Bronchial epithelial cell (primary cell): ENCODE measurements at regions not wholly inside any gene's neighbourhood (a gene's known extent, or its start where the extent isn't known, plus 50 kb on each side); places are given as distances from the start of the nearest gene placed in this dataset.

ENCODE experiments used
- DNase-seq: peaks from one replicate; pipeline ENCODE4 v3.0.0-alpha.2; 2010; ENCODE audit warnings: low read depth
- FAIRE-seq: peaks from 2 replicates; lab custom pipeline; 2011; peaks lifted over from hg19 to GRCh38; lab: Jason Lieb, UNC
- H3K27me3 ChIP-seq: 2 replicates; pipeline ENCODE4 v1.5.1; 2011; ENCODE audit warnings: low read length; ENCODE audit not compliant: control insufficient read depth, insufficient read depth
- H3K36me3 ChIP-seq: 2 replicates; pipeline ENCODE4 v1.5.1; 2011; ENCODE audit warnings: low read length; ENCODE audit not compliant: control insufficient read depth, insufficient read depth
- H3K4me3 ChIP-seq: 2 replicates; pipeline ENCODE4 v1.5.1; 2011; ENCODE audit warnings: mild to moderate bottlenecking, low read depth, low read length, control low read depth
- CTCF ChIP-seq: IDR thresholded peaks from 2 replicates; pipeline ENCODE4 v1.5.1; 2011; ENCODE audit warnings: mild to moderate bottlenecking, moderate library complexity, low read length, control low read depth, inconsistent platforms; ENCODE audit not compliant: insufficient read depth, severe bottlenecking

DNA sequence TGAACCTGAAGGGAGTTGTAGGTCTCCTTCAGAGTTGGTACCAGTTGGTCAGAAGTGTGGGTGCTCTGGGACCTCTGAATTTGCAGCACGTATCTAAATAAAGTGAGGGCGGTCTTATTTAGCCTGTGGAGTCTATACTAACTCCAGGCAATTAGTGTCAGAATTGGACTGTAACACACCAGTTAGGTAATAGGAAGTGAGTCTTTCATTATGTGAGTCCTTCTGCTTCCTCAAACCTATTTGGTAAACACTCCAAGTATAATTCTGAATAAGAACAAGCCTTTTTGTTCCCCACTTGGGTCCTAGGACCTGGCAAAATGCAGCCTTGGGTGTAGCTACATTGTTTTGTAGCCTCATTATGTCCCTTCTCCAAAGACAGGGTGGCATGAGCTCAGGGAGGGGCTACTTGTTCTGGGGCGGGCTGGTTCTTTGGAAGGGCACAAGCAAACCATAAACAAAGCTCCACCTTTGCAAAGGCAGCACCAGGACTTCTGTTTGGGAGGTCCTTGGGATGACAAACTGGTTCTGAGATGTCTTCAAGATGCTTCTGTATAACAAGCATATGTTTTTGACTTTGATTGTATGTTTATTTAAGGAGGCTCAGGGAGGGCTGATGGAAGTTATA lies 418.0 kb downstream of the ZNF536 start:
- H3K36me3 ChIP-seq, result no peaks in the 10 kb centered on the region
- no peak for DNase-seq
- TF ChIP-seq CTCF, result no peak
- FAIRE-seq, result no peak
- no peaks in the 10 kb centered on the region for H3K27me3 ChIP-seq
- H3K4me3 ChIP-seq, result no peak overlapping the region

GRCh38 chr19:30788105-30788765 lies 416.1 kb downstream of the ZNF536 start:
- FAIRE-seq, result peak; percentile 18

GRCh38 chr19:30785458-30786137 lies 413.4 kb downstream of the ZNF536 start:
- FAIRE-seq (no peak), DNase-seq (no peak)
- TF ChIP-seq CTCF, result no peak
- Histone ChIP-seq H3K27me3 (no peaks in the 10 kb centered on the region), H3K4me3 (no peak overlapping the region), H3K36me3 (no peaks in the 10 kb centered on the region)

More at GRCh38 chr19:30788105-30788765, 416.1 kb downstream of the ZNF536 start:
- Histone ChIP-seq H3K27me3 (no peaks in the 10 kb centered on the region), H3K36me3 (no peaks in the 10 kb centered on the region), H3K4me3 (no peak overlapping the region)
- TF ChIP-seq CTCF, result no peak
- no peak for DNase-seq

DNA sequence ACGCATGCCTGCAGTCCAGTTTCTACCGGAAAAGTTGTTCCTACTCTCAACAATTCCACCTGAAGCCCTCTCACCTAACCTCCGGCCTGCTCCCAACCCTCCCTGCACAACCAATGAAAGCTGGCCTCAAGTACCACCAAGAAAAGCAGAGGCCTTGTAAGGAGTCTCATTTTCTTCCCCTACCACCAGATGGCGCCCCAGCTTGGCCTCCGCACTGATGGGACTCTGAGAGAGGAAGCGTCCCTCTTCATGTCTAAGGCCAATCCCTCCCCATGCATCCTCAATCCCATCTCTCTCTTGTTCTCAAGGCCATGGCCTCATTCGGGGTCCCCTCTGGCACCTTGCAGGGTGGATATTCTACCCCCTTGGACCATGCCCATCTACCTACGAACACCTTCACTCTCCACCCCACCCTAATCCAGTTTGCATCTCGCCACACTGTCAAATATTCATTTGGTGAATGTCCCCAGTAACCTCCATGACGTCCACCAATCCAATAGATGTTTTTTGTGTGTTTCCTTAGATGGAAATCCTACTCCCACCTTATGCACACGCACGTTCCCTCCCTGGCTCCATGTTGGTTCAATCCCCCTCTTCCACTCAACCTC lies 412.8 kb downstream of the ZNF536 start:
- H3K36me3 ChIP-seq, result no peaks in the 10 kb centered on the region
- no peak for FAIRE-seq
- peak; percentile 41 for TF ChIP-seq CTCF
- no peak overlapping the region for H3K4me3 ChIP-seq
- no peaks in the 10 kb centered on the region for H3K27me3 ChIP-seq
- DNase-seq, result no peak

DNA sequence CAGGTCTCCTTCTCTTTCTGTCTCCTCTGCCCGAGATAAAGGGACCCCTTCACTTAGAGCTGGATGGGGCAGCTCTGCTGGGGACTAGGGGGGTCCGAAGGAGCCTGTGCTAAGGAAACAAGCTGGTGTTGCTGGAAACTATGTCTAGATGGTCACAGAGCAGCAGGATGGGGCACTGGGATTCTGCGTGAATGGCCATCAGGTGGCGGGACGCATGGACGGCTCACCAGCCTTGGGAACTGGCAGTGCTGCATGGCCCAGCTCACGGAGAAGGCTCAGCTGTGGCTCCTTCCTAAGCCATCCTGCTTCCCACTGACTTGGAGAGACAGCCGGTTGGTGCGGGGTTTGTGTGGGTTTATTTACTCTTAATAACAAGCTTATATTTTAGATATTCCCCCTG lies 411.8 kb downstream of the ZNF536 start:
- FAIRE-seq, result no peak
- DNase-seq, result no peak
- H3K27me3 ChIP-seq, result no peaks in the 10 kb centered on the region
- no peak for TF ChIP-seq CTCF
- no peaks in the 10 kb centered on the region for H3K36me3 ChIP-seq
- H3K4me3 ChIP-seq, result no peak overlapping the region
